NCI-H1417 treated with DMSO at 0.1 percent for 48 hours (cell line): ENCODE measurements at regions not wholly inside any gene's neighbourhood (a gene's known extent, or its start where the extent isn't known, plus 50 kb on each side); places are given as distances from the start of the nearest gene placed in this dataset.
A peak's percentile ranks its signal among the peaks of the same experiment; 100 is the strongest.

Source experiments
- DNase-seq: peaks from one replicate; lab custom pipeline; 2025; lab: John Stamatoyannopoulos, UW

DNA sequence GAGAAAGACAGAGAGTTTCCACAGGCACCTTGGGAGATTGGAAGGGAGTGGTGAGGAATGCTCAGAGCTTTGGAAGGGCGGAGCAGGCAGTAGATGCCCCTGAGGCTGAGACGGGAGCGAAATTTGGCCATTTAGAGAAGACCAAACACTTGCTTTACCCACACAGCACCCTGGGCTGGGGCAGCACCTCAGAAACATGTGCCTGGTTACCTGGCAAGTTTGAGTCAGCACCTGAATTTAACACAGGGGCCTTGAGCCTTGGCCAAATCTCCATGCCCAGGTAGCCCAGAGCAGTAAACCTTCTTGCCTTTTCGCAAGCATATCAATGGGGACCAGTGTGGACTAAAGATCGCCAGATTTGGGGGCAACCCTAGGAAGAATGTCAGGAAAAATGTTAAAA lies 111.9 kb upstream of the NFE2L3 start:
- no peak for DNase-seq

- DNase-seq: no peak
Observed at GRCh38 chr7:26042237-26042636, 109.8 kb upstream of the NFE2L3 start.

DNA sequence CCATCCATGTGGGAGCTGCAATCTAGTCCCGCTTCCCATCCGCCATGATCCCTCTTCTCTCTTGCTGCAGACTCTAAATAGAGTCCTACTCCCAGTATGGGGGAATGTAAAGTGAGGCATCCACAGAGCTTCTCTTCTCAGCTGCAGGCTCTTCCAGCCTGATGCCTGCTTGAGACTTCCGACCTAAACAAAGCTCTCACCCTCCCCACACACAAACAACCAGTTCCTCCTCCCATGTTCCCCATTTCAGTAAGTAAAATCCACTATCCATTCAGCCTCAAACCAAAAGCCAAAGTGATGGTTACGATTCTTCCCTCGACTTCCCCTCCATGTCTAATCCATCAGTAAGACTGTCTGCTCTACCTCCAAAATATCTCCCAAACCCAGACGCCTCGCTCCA lies 108.2 kb upstream of the NFE2L3 start:
- DNase-seq: no peak

- DNase-seq: no peak
Observed at GRCh38 chr7:26044320-26044719, 107.7 kb upstream of the NFE2L3 start.

GRCh38 chr7:26046150-26046549 lies 105.8 kb upstream of the NFE2L3 start:
- DNase-seq: no peak

DNA sequence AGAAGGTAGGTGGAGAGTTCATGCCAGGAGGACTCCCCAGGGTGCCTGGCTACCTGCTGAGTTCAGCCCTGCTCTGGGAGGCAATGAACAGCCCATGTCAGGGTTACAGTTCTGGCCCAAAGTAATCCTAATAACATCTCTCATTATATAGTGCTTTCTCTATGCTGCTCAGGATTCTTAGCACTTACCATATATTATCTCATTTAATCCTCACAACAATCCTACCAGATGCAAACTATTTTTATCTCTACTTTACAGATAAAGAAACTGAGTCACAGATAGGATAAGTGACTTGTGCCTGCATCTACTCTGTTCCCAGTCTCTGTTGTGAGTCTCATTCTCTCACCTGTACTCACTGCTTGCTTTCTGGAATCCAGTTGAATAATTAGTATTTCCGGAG lies 105.1 kb upstream of the NFE2L3 start:
- no peak for DNase-seq

GRCh38 chr7:26048663-26049062 lies 103.3 kb upstream of the NFE2L3 start:
- no peak for DNase-seq

DNA sequence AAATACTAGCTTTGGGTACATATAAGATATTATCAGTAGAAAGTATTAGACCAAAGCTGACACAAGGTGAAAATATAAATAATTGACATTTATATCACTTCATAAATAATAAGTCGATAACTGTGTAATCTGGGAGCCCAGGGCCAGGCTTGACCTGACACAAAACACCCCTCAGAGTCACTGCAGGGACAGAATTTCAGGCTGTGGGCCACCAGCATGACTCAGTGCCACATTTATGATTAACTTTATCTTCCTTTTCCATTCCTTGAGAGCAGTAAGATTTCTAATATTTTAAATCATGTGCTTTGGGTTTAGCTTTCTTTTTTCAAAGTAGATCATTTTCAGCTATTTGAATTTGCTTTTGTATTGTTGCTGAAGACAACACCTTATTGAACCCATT lies 102.9 kb upstream of the NFE2L3 start:
- no peak for DNase-seq

DNA sequence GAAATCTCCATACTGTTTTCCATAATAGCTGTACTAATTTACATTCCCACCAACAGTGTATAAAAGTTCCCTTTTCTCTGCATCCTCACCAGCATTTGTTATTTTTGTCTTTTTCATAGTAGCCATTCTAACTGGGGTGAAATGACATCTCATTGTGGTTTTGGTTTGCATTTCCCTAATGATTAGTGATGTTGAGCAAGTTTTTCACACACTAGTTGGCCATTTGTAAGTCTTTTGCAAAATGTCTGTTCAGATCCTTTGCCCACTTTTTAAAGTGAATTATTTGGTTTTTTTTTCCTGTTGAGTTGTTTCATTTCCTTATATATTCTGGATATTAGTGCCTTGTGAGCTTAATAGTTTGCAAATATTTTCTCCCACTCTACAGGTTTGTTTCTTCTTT lies 101.0 kb upstream of the NFE2L3 start:
- no peak for DNase-seq

GRCh38 chr7:26052706-26053105 lies 99.3 kb upstream of the NFE2L3 start:
- no peak for DNase-seq

- no peak for DNase-seq
Observed at GRCh38 chr7:26054386-26054785, 97.6 kb upstream of the NFE2L3 start.

GRCh38 chr7:26055241-26055640 lies 96.8 kb upstream of the NFE2L3 start:
- DNase-seq: no peak

- peak; percentile 97 for DNase-seq
Observed at GRCh38 chr7:26060733-26061677, 91.0 kb upstream of the NFE2L3 start.

- peak; percentile 94 for DNase-seq
Observed at GRCh38 chr7:26061678-26062603, 90.1 kb upstream of the NFE2L3 start.

GRCh38 chr7:26065652-26066051 lies 86.3 kb upstream of the NFE2L3 start:
- no peak for DNase-seq

DNA sequence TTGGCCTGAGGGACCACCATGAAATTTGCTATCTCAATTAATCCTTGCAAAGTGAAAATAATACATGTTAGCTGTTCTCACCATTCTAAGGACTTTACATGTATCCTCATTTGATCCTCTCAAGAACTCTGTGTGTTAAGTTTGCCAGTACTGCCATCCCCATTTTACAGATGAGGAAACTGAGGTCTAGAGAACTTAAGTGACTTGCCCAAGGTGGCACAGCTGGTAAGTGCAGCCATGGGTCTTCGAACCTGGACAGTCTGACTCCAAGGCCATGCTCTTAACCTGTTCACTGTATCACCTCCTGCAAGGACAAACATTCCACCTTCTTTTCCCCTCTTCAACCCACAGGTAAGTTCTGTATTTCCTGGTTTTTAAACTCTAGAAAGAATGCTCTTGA lies 85.3 kb upstream of the NFE2L3 start:
- DNase-seq: no peak

DNA sequence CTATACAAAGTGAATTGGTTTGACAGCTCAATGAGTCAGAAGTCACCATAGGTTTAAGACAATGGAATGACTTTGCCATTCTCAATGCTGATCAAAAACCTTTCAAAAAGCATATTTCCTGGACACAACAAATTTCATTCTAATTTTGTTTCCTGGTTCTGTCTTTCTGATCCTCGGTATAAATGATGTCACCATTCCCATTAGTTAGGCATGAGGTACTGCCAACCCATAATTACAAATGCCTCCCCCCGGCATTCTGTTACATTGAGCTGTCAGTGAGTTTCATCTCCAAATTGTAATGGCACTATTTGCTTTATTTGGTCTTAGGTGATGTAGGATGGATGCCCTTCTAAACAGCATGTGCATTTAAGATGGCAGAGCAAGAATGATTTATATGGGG lies 81.7 kb upstream of the NFE2L3 start:
- DNase-seq: no peak

GRCh38 chr7:26071622-26072456 lies 80.2 kb upstream of the NFE2L3 start:
- no peak for DNase-seq

- DNase-seq: no peak
Observed at GRCh38 chr7:26073041-26073440, 79.0 kb upstream of the NFE2L3 start.

- DNase-seq: no peak
Observed at GRCh38 chr7:26074919-26075318, 77.1 kb upstream of the NFE2L3 start.

DNA sequence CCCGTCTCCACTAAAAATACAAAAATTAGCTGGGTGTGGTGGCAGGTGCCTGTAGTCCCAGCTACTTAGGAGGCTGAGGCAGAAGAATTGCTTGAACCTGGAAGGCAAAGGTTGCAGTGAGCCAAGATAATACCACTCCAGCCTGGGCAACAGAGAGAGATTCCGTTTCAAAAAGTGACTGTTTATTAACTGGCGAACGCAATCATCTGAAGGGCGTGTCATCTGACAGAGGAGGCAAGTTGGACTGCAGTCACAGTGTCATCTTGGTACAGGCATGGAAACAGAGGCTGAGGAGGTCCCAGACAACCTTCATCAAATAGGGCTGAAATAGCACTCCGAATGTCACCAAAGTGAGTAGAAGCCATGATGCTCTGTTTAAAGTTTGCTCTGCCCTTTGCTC lies 75.3 kb upstream of the NFE2L3 start:
- no peak for DNase-seq
